ENCODE measurements at regions not wholly inside any gene's neighbourhood (a gene's known extent, or its start where the extent isn't known, plus 50 kb on each side); places are given as distances from the start of the nearest gene placed in this dataset.

DNA sequence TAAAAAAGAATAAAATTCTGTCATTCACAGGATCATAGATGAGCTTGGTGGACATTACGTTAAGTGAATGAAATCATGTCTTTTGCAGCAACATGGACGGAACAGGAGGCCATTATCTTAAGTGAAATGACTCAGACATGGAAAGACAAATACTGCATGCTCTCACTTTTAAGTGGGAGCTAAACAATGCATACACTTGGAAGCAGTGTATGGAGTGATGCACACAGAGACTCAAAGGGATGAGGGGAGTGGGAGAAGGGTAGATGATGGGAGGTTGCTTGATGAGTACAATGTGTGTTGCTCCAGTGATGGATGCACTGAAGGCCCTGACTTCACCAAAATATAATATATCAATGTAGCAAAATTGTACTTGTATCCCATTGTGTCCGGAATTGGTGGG, 293.4 kb downstream of the CD109 start:
- intact Hi-C loops (cut with micrococcal nuclease) = loop anchor here (5.0 to 10.0 kb wide), 2 partner anchors 95 to 1218 kb away; partner anchors contain the start of gene COL12A1
- Mint-ChIP-seq H3K9me3 (ENCODE audit: unreplicated experiment) (peaks cover 9% of the 10 kb centered on the region), H3K4me3 (ENCODE audit: unreplicated experiment) (no peak overlapping the region), H3K27me3 (ENCODE audit: insufficient read depth, unreplicated experiment) (no peaks in the 10 kb centered on the region), H3K27ac (ENCODE audit: low read depth, unreplicated experiment) (no peak overlapping the region), H3K4me1 (ENCODE audit: insufficient read depth, unreplicated experiment) (no peaks in the 10 kb centered on the region), H3K36me3 (ENCODE audit: insufficient read depth, unreplicated experiment) (peaks cover 6% of the 10 kb centered on the region)
- BruUV-seq (replicated peaks) = no TSS peak
- no peak for DNase-seq (ENCODE audit: unreplicated experiment)
- TF ChIP-seq, protein P1, sequence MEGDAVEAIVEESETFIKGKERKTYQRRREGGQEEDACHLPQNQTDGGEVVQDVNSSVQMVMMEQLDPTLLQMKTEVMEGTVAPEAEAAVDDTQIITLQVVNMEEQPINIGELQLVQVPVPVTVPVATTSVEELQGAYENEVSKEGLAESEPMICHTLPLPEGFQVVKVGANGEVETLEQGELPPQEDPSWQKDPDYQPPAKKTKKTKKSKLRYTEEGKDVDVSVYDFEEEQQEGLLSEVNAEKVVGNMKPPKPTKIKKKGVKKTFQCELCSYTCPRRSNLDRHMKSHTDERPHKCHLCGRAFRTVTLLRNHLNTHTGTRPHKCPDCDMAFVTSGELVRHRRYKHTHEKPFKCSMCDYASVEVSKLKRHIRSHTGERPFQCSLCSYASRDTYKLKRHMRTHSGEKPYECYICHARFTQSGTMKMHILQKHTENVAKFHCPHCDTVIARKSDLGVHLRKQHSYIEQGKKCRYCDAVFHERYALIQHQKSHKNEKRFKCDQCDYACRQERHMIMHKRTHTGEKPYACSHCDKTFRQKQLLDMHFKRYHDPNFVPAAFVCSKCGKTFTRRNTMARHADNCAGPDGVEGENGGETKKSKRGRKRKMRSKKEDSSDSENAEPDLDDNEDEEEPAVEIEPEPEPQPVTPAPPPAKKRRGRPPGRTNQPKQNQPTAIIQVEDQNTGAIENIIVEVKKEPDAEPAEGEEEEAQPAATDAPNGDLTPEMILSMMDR (IDR thresholded peaks at IDR 0.05; ENCODE audit: unreplicated experiment) = no peak
- ChIA-PET POLR2A (no interaction called here), CTCF (interaction anchor here (0.8 to 2.1 kb wide), 4 partner anchors 9 to 1220 kb away, joined by 5 to 10 read pairs (median 6); no protein-coding TSS in a partner anchor)

DNA sequence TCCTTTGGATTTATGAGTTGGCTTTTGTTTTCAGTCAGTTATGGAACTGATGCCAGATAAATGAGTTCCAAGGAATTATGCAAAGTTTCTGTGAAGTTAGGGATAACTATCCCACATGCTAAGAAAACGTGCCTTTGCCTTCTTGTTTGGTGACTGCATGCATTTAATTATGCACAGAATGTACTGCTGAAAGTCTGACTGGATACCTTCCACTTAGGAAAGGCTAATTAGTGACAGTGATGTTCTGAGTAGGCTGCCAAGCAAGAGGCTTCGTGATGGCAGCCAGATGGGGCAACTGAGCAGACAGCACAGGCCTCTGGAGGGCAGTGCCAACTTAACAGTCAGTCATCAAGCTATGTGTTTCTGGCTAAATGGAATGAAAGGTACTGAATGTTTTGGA, 289.9 kb downstream of the CD109 start:
- peak; percentile 58 for DNase-seq (ENCODE audit: unreplicated experiment)
- no TSS peak for BruUV-seq (replicated peaks)
- TF ChIP-seq, protein P1 (IDR thresholded peaks at IDR 0.05; ENCODE audit: unreplicated experiment) = peak; percentile 31
- Mint-ChIP-seq H3K4me1 (ENCODE audit: insufficient read depth, unreplicated experiment) (no peaks in the 10 kb centered on the region), H3K27ac (ENCODE audit: low read depth, unreplicated experiment) (no peak overlapping the region), H3K36me3 (ENCODE audit: insufficient read depth, unreplicated experiment) (no peaks in the 10 kb centered on the region), H3K4me3 (ENCODE audit: unreplicated experiment) (no peak overlapping the region), H3K27me3 (ENCODE audit: insufficient read depth, unreplicated experiment) (no peaks in the 10 kb centered on the region), H3K9me3 (ENCODE audit: unreplicated experiment) (peaks cover 9% of the 10 kb centered on the region)
- ChIA-PET POLR2A (interaction anchor here (1.0 kb wide), 2 partner anchors 90 to 1223 kb away, joined by 3 read pairs; no protein-coding TSS in a partner anchor), CTCF (interaction anchor here (0.5 to 4.3 kb wide), 20 partner anchors 9 to 1224 kb away, joined by 3 to 42 read pairs (median 4); no protein-coding TSS in a partner anchor)
- intact Hi-C loops (cut with micrococcal nuclease) = loop anchor here (5.0 to 10.0 kb wide), 2 partner anchors 99 to 1221 kb away; partner anchors contain the start of gene COL12A1

- Mint-ChIP-seq H3K36me3 (ENCODE audit: insufficient read depth, unreplicated experiment) (no peaks in the 10 kb centered on the region), H3K9me3 (ENCODE audit: unreplicated experiment) (peaks cover 6% of the 10 kb centered on the region), H3K4me1 (ENCODE audit: insufficient read depth, unreplicated experiment) (no peaks in the 10 kb centered on the region), H3K27me3 (ENCODE audit: insufficient read depth, unreplicated experiment) (no peaks in the 10 kb centered on the region), H3K27ac (ENCODE audit: low read depth, unreplicated experiment) (no peak overlapping the region), H3K4me3 (ENCODE audit: unreplicated experiment) (no peak overlapping the region)
- no TSS peak for BruUV-seq (replicated peaks)
- TF ChIP-seq, protein P1 (IDR thresholded peaks at IDR 0.05; ENCODE audit: unreplicated experiment) = no peak
- ChIA-PET POLR2A (interaction anchor here (0.5 to 0.7 kb wide), 2 partner anchors 203 to 213 kb away, joined by 3 read pairs; no protein-coding TSS in a partner anchor), CTCF (interaction anchor here (0.6 to 4.3 kb wide), 17 partner anchors 10 to 1225 kb away, joined by 3 to 42 read pairs (median 4); no protein-coding TSS in a partner anchor)
- intact Hi-C loops (cut with micrococcal nuclease) = loop anchor here (5.0 to 10.0 kb wide), 2 partner anchors 100 to 1223 kb away; partner anchors contain the start of gene COL12A1
- DNase-seq (ENCODE audit: unreplicated experiment) = no peak
These were observed 288.7 kb downstream of the CD109 start for GRCh38 chr6:73984571-73985210.

- ChIA-PET POLR2A (interaction anchor here (0.6 kb wide), 1 partner anchor 105 kb away, joined by 3 read pairs; no protein-coding TSS in a partner anchor), CTCF (interaction anchor here (0.6 to 4.3 kb wide), 6 partner anchors 13 to 1227 kb away, joined by 3 to 42 read pairs (median 4); no protein-coding TSS in a partner anchor)
- DNase-seq (ENCODE audit: unreplicated experiment) = no peak
- Mint-ChIP-seq H3K9me3 (ENCODE audit: unreplicated experiment) (no peaks in the 10 kb centered on the region), H3K4me1 (ENCODE audit: insufficient read depth, unreplicated experiment) (no peaks in the 10 kb centered on the region), H3K27me3 (ENCODE audit: insufficient read depth, unreplicated experiment) (no peaks in the 10 kb centered on the region), H3K4me3 (ENCODE audit: unreplicated experiment) (no peak overlapping the region), H3K27ac (ENCODE audit: low read depth, unreplicated experiment) (no peak overlapping the region), H3K36me3 (ENCODE audit: insufficient read depth, unreplicated experiment) (no peaks in the 10 kb centered on the region)
- intact Hi-C loops (cut with micrococcal nuclease) = loop anchor here (10.0 kb wide), 1 partner anchor 101 kb away; no protein-coding TSS in a partner anchor
- no TSS peak for BruUV-seq (replicated peaks)
- TF ChIP-seq, protein P1 (IDR thresholded peaks at IDR 0.05; ENCODE audit: unreplicated experiment) = no peak
These were observed 287.4 kb downstream of the CD109 start for GRCh38 chr6:73983367-73983766.
